ENCODE measurements at regions not wholly inside any gene's neighbourhood (a gene's known extent, or its start where the extent isn't known, plus 50 kb on each side); places are given as distances from the start of the nearest gene placed in this dataset.

DNA sequence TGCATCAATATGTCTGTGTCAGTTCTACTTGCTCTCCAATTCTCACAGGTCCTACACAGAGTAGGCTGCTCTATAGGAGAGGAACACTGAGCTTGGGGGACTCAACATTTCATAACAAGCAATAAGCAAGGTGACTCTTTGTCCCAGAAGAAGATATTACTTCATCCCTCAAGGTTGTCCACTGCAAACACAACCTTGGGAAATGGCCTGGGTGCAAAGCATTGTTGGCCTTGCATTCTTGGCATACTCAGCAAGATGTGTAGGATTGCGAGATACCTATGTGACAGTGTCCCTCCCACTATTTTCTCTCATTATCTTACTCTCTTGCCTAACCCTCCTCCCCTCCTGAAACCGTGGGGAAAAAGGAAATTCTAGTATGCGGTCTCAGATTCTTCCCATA lies 169.8 kb upstream of the FREM1 start (continued):
- TF ChIP-seq, protein P1, sequence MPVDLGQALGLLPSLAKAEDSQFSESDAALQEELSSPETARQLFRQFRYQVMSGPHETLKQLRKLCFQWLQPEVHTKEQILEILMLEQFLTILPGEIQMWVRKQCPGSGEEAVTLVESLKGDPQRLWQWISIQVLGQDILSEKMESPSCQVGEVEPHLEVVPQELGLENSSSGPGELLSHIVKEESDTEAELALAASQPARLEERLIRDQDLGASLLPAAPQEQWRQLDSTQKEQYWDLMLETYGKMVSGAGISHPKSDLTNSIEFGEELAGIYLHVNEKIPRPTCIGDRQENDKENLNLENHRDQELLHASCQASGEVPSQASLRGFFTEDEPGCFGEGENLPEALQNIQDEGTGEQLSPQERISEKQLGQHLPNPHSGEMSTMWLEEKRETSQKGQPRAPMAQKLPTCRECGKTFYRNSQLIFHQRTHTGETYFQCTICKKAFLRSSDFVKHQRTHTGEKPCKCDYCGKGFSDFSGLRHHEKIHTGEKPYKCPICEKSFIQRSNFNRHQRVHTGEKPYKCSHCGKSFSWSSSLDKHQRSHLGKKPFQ (CRISPR knock-in tag; IDR thresholded peaks at IDR 0.05; ENCODE audit: insufficient replicate concordance) = no peak
- TF ChIP-seq, protein P2, sequence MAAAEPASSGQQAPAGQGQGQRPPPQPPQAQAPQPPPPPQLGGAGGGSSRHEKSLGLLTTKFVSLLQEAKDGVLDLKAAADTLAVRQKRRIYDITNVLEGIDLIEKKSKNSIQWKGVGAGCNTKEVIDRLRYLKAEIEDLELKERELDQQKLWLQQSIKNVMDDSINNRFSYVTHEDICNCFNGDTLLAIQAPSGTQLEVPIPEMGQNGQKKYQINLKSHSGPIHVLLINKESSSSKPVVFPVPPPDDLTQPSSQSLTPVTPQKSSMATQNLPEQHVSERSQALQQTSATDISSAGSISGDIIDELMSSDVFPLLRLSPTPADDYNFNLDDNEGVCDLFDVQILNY (CRISPR knock-in tag; conservative IDR thresholded peaks at IDR 0.05) = no peak
- TF ChIP-seq HMG20B (CRISPR knock-in tag; conservative IDR thresholded peaks at IDR 0.05) = peak; percentile 85
- TF ChIP-seq, protein P3, sequence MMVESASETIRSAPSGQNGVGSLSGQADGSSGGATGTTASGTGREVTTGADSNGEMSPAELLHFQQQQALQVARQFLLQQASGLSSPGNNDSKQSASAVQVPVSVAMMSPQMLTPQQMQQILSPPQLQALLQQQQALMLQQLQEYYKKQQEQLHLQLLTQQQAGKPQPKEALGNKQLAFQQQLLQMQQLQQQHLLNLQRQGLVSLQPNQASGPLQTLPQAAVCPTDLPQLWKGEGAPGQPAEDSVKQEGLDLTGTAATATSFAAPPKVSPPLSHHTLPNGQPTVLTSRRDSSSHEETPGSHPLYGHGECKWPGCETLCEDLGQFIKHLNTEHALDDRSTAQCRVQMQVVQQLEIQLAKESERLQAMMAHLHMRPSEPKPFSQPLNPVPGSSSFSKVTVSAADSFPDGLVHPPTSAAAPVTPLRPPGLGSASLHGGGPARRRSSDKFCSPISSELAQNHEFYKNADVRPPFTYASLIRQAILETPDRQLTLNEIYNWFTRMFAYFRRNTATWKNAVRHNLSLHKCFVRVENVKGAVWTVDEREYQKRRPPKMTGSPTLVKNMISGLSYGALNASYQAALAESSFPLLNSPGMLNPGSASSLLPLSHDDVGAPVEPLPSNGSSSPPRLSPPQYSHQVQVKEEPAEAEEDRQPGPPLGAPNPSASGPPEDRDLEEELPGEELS (CRISPR knock-in tag; IDR thresholded peaks at IDR 0.05) = peak; percentile 92
- TF ChIP-seq TCF7L2 (IDR thresholded peaks at IDR 0.05; ENCODE audit: low read depth, low read length) = peak; percentile 41; the same call in 1 of the 2 replicates
- no peak for TF ChIP-seq ZNF556 (CRISPR knock-in tag; IDR thresholded peaks at IDR 0.05; ENCODE audit: borderline replicate concordance)
- no peak for TF ChIP-seq DNMT1 (CRISPR knock-in tag; IDR thresholded peaks at IDR 0.05)
- peak; percentile 71 for TF ChIP-seq MIER2 (CRISPR knock-in tag; IDR thresholded peaks at IDR 0.05)
- no peak for TF ChIP-seq STAG1 (CRISPR knock-in tag; IDR thresholded peaks at IDR 0.05)
- TF ChIP-seq NR2F1 (CRISPR knock-in tag; IDR thresholded peaks at IDR 0.05) = peak in 1 of 2 experiments; percentile 55; a peak in 2 of 4 replicates
- no peak for TF ChIP-seq SP140L (CRISPR knock-in tag; IDR thresholded peaks at IDR 0.05; ENCODE audit: borderline replicate concordance)
- peak; percentile 39; the same call in 1 of the 2 replicates for TF ChIP-seq TFDP2 (CRISPR knock-in tag; IDR thresholded peaks at IDR 0.05)
- peak; percentile 42; the same call in 1 of the 2 replicates for TF ChIP-seq ELF1 (CRISPR knock-in tag; IDR thresholded peaks at IDR 0.05)
- TF ChIP-seq, protein P4, sequence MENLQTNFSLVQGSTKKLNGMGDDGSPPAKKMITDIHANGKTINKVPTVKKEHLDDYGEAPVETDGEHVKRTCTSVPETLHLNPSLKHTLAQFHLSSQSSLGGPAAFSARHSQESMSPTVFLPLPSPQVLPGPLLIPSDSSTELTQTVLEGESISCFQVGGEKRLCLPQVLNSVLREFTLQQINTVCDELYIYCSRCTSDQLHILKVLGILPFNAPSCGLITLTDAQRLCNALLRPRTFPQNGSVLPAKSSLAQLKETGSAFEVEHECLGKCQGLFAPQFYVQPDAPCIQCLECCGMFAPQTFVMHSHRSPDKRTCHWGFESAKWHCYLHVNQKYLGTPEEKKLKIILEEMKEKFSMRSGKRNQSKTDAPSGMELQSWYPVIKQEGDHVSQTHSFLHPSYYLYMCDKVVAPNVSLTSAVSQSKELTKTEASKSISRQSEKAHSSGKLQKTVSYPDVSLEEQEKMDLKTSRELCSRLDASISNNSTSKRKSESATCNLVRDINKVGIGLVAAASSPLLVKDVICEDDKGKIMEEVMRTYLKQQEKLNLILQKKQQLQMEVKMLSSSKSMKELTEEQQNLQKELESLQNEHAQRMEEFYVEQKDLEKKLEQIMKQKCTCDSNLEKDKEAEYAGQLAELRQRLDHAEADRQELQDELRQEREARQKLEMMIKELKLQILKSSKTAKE (CRISPR knock-in tag; IDR thresholded peaks at IDR 0.05; ENCODE audit: borderline replicate concordance) = peak; percentile 50; the same call in 1 of the 2 replicates
- no peak for TF ChIP-seq BCLAF1 (IDR thresholded peaks at IDR 0.05)
- 0 out of 2 replicates have a peak, but pooled peaks have one; percentile 53 for TF ChIP-seq ZNF430 (CRISPR knock-in tag; IDR thresholded peaks at IDR 0.05)
- no peak for TF ChIP-seq ZFP41 (CRISPR knock-in tag; IDR thresholded peaks at IDR 0.05; ENCODE audit: borderline replicate concordance)
- peak; percentile 80 for TF ChIP-seq CREM (IDR thresholded peaks at IDR 0.05)
- TF ChIP-seq CREM (CRISPR knock-in tag; IDR thresholded peaks at IDR 0.05) = no peak
- no peak for TF ChIP-seq FOXA1 (IDR thresholded peaks at IDR 0.05)
- peak; percentile 92 for TF ChIP-seq FOXA1 (CRISPR knock-in tag; IDR thresholded peaks at IDR 0.05)

All from HepG2 (cell line).